Keratinocyte (primary cell): ENCODE measurements at regions not wholly inside any gene's neighbourhood (a gene's known extent, or its start where the extent isn't known, plus 50 kb on each side); places are given as distances from the start of the nearest gene placed in this dataset.

ENCODE experiments used
- DNase-seq: peaks from one replicate; pipeline ENCODE4 v3.0.0-alpha.2; 2011; ENCODE audit warnings: low read depth, missing footprints, low spot score
- FAIRE-seq: peaks from 2 replicates; lab custom pipeline; 2011; peaks lifted over from hg19 to GRCh38; lab: Jason Lieb, UNC
- H2AFZ ChIP-seq: 2 replicates; pipeline ENCODE4 v1.6.0; 2012; ENCODE audit warnings: low read length, control low read depth, inconsistent platforms; ENCODE audit not compliant: control insufficient read depth
- H3K27ac ChIP-seq: 2 replicates; pipeline ENCODE4 v1.5.1; 2011; ENCODE audit warnings: low read length; ENCODE audit not compliant: control insufficient read depth, insufficient read depth
- H3K27me3 ChIP-seq: 3 replicates; pipeline ENCODE4 v1.6.0; 2011; ENCODE audit warnings: low read length; ENCODE audit not compliant: control insufficient read depth, insufficient read depth; ENCODE audit errors: extremely low read depth
- H3K36me3 ChIP-seq, 2 experiments: 2 replicates in 1 of 2; 3 replicates in 1 of 2; pipeline ENCODE4 v1.5.1; 2011; ENCODE audit warnings: low read length in 2 of 2, mild to moderate bottlenecking in 1 of 2; ENCODE audit not compliant: control insufficient read depth in 2 of 2, insufficient read depth in 2 of 2; ENCODE audit errors: extremely low read depth in 1 of 2
- H3K4me1 ChIP-seq: 3 replicates; pipeline ENCODE4 v1.5.1; 2011; ENCODE audit warnings: low read length; ENCODE audit not compliant: control insufficient read depth, insufficient read depth; ENCODE audit errors: extremely low read depth
- H3K4me2 ChIP-seq: 3 replicates; pipeline ENCODE4 v1.6.0; 2011; ENCODE audit warnings: low read depth, low read length; ENCODE audit not compliant: control insufficient read depth, insufficient read depth; ENCODE audit errors: extremely low read depth
- H3K4me3 ChIP-seq, 3 experiments: fragments of 200-600 bp in 1 of 3; sonication (generic) in 1 of 3; 2 replicates in 2 of 3; 3 replicates in 1 of 3; pipeline ENCODE4 v1.5.1; 2011 to 2016; ENCODE audit warnings: low read length in 3 of 3, mild to moderate bottlenecking in 3 of 3, control low read depth in 2 of 3, inconsistent platforms in 1 of 3, low read depth in 1 of 3, mixed read lengths in 1 of 3, mixed run types in 1 of 3, moderate library complexity in 1 of 3; ENCODE audit not compliant: control insufficient read depth in 2 of 3, insufficient read depth in 2 of 3; ENCODE audit errors: extremely low read depth in 1 of 3
- H3K79me2 ChIP-seq: 2 replicates; pipeline ENCODE4 v1.6.0; 2012; ENCODE audit warnings: low read length; ENCODE audit not compliant: control insufficient read depth, insufficient read depth
- H3K9ac ChIP-seq: 3 replicates; pipeline ENCODE4 v1.6.0; 2011; ENCODE audit warnings: low read length; ENCODE audit not compliant: control insufficient read depth, insufficient read depth; ENCODE audit errors: extremely low read depth
- H3K9me1 ChIP-seq: 3 replicates; pipeline ENCODE4 v1.6.0; 2011; ENCODE audit warnings: low read length; ENCODE audit not compliant: control insufficient read depth, insufficient read depth; ENCODE audit errors: extremely low read depth
- H3K9me3 ChIP-seq: 2 replicates; pipeline ENCODE4 v1.5.1; 2012; ENCODE audit warnings: low read depth, low read length; ENCODE audit not compliant: control insufficient read depth
- H4K20me1 ChIP-seq: 3 replicates; pipeline ENCODE4 v1.6.0; 2011; ENCODE audit warnings: low read length; ENCODE audit not compliant: control insufficient read depth, insufficient read depth; ENCODE audit errors: extremely low read depth
- CTCF ChIP-seq, 3 experiments: IDR thresholded peaks in 1 of 3; conservative IDR thresholded peaks in 1 of 3; optimal IDR thresholded peaks in 1 of 3; 2 replicates in 2 of 3; 3 replicates in 1 of 3; pipeline versions ENCODE3 to v1.5.1; 2011; ENCODE audit warnings: low read length in 3 of 3, mild to moderate bottlenecking in 3 of 3, moderate library complexity in 2 of 3, control low read depth in 1 of 3, inconsistent platforms in 1 of 3; ENCODE audit not compliant: insufficient read depth in 2 of 3; ENCODE audit errors: extremely low read depth in 1 of 3
- EZH2 ChIP-seq: IDR thresholded peaks from one replicate; pipeline ENCODE4 v1.6.1; 2012; ENCODE audit warnings: inconsistent platforms, mild to moderate bottlenecking, low read length, moderate library complexity
- dilution Hi-C: fragments of 300-500 bp; cut with MboI; formaldehyde crosslinking; loops from one replicate; pipeline ENCODE4 v1.7.0; 2020; ENCODE audit warnings: low sequenced_read_pairs; ENCODE audit not compliant: extremely low pct_ligation_motif_present

GRCh38 chr22:48700180-48700565 is 1127.5 kb downstream of the BRD1 start:
- FAIRE-seq (no peak), DNase-seq (no peak)
- H4K20me1 ChIP-seq = no peaks in the 10 kb centered on the region
- dilution Hi-C loops = no loop called here
- H3K27ac ChIP-seq = no peak overlapping the region
- H3K4me1 ChIP-seq = no peaks in the 10 kb centered on the region
- H3K9me3 ChIP-seq = peaks cover 46% of the 10 kb centered on the region
- no peak overlapping the region for H3K4me3 ChIP-seq
- H3K27me3 ChIP-seq = no peaks in the 10 kb centered on the region
- no peak for TF ChIP-seq CTCF (optimal IDR thresholded peaks at IDR 0.05 in 1 of 3, IDR thresholded peaks at IDR 0.05 in 1 of 3, conservative IDR thresholded peaks at IDR 0.05 in 1 of 3; ENCODE audit: extremely low read depth in 1 of 3, insufficient read depth in 2 of 3, low read length in 3 of 3)
- TF ChIP-seq EZH2 = no peak
- no peaks in the 10 kb centered on the region for H3K79me2 ChIP-seq
- H3K36me3 ChIP-seq = no peaks in the 10 kb centered on the region
- no peak overlapping the region for H3K9ac ChIP-seq
- H3K9me1 ChIP-seq = no peaks in the 10 kb centered on the region
- H3K4me2 ChIP-seq = no peak overlapping the region
- no peak overlapping the region for H2AFZ ChIP-seq

- no peaks in the 10 kb centered on the region for H3K27me3 ChIP-seq
- H3K9me1 ChIP-seq = no peaks in the 10 kb centered on the region
- H3K36me3 ChIP-seq = no peaks in the 10 kb centered on the region
- FAIRE-seq (no peak), DNase-seq (no peak)
- H3K9me3 ChIP-seq = peaks cover 48% of the 10 kb centered on the region
- H3K4me2 ChIP-seq = no peak overlapping the region
- no peak overlapping the region for H3K9ac ChIP-seq
- TF ChIP-seq CTCF (optimal IDR thresholded peaks at IDR 0.05 in 1 of 3, IDR thresholded peaks at IDR 0.05 in 1 of 3, conservative IDR thresholded peaks at IDR 0.05 in 1 of 3; ENCODE audit: extremely low read depth in 1 of 3, insufficient read depth in 2 of 3, low read length in 3 of 3) = no peak
- no peak for TF ChIP-seq EZH2
- no peaks in the 10 kb centered on the region for H3K79me2 ChIP-seq
- H4K20me1 ChIP-seq = no peaks in the 10 kb centered on the region
- dilution Hi-C loops = no loop called here
- H3K4me1 ChIP-seq = no peaks in the 10 kb centered on the region
- H3K4me3 ChIP-seq = no peak overlapping the region
- no peak overlapping the region for H2AFZ ChIP-seq
- H3K27ac ChIP-seq = no peak overlapping the region
These were observed 1128.2 kb downstream of the BRD1 start for GRCh38 chr22:48699511-48699910.
